Testis (tissue), 2 donors: ENCODE measurements at regions not wholly inside any gene's neighbourhood (a gene's known extent, or its start where the extent isn't known, plus 50 kb on each side); places are given as distances from the start of the nearest gene placed in this dataset.

Experiments
- DNase-seq: peaks from one replicate; pipeline ENCODE4 v3.0.0-alpha.2; 2019
- H3K27ac ChIP-seq, 2 donors: fragments of 200-600 bp; sonication (generic); one replicate each; pipeline ENCODE4 v1.5.1; 2019
- H3K27me3 ChIP-seq: fragments of 200-600 bp; sonication (generic); one replicate; pipeline ENCODE4 v1.5.1; 2019
- H3K36me3 ChIP-seq: fragments of 200-600 bp; sonication (generic); one replicate; pipeline ENCODE4 v1.5.1; 2017; ENCODE audit warnings: low read depth; ENCODE audit errors: missing control alignments
- H3K4me1 ChIP-seq: fragments of 200-600 bp; sonication (generic); one replicate; pipeline ENCODE4 v1.5.1; 2019
- H3K4me3 ChIP-seq, 2 donors: fragments of 200-600 bp; sonication (generic); one replicate each; pipeline ENCODE4 v1.5.1; 2017 to 2019
- H3K9me3 ChIP-seq: fragments of 200-600 bp; sonication (generic); one replicate; pipeline ENCODE4 v1.5.1; 2017
- POLR2A ChIP-seq: fragments of 450-650 bp; IDR thresholded peaks from one replicate; pipeline ENCODE4 v1.6.1; 2017; ENCODE audit warnings: antibody characterized with exemption, mild to moderate bottlenecking, moderate library complexity
- WGBS, 2 donors: methylation state at CpG; one replicate each; pipeline ENCODE4 v1.1.5; 2018; 5-methylcytosine and 5-hydroxymethylcytosine counted together
- intact Hi-C: fragments of 100-400 bp; cut with DNase I; formaldehyde crosslinking; loops from one replicate; pipeline ENCODE4 v1.15.1; 2023; ENCODE audit warnings: low total_unique reads
- TF ChIP-seq, protein P1 (sequence below), 3 experiments: fragments of 450-650 bp in 2 of 3; fragments of 200-600 bp in 1 of 3; sonication (generic) in 1 of 3; IDR thresholded peaks; one replicate each; pipeline ENCODE4 v1.5.1; 2016 to 2019; ENCODE audit warnings: antibody characterized with exemption in 3 of 3, mild to moderate bottlenecking in 2 of 3, moderate library complexity in 1 of 3

DNA sequence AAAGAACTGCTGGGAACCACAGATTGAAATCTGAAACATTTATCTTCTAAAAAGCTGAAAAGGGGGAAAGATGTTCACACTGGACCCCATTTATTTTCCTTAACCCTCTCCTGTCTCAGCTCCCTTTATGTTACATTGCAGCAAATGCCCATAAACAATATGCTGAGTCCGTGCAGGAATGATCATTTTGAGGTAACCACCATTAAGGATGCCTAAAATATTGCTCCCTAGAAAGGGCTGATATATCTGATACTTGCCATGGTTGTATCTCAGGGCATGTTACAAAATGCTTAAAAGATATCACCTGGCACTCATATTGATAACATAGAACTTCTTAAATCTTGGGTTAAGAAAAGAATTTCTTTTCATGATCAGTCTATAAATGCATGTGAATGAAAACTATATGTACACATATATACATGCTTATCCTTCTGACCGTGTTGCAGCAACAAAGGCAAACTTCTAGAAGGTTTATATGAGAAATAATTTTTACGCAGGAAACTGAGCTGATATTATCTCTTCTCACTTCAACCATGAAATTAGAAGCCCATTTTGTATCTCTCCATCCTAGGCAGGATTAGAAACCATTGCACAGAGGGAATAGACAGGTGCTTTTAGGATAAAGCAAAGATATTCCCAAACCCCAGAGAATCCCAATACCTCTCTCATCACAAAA, 362.7 kb upstream of the SLC30A5 start:
- Histone ChIP-seq H3K9me3 (no peaks in the 10 kb centered on the region), H3K27me3 (no peaks in the 10 kb centered on the region), H3K4me3 (no peak overlapping the region), H3K27ac (no peak overlapping the region), H3K36me3 (no peaks in the 10 kb centered on the region), H3K4me1 (peaks cover 6% of the 10 kb centered on the region)
- WGBS, 2 donors, result 76 to 80% methylated on average over 3 of the region's 3 CpGs
- intact Hi-C loops, result no loop called here
- DNase-seq, result no peak
- no peak for TF ChIP-seq POLR2A

DNA sequence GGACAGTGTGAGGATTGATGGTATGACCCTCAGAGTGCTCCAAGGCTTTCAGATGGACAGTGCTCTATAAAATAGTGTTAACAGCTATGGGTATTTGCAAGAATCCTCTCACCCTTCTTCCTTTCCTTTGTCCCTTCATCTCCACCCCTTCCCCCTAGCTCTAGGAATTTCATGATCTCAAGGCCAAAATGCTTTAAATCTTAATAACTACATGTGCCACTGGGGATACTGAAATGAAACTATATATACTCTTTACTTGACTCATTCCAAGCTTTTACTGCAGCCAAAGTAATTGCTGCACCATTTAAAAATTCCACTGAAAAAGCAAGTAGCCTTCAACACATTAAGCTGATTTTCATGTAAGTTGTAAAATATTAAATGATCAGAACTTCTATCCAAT, 361.6 kb upstream of the SLC30A5 start:
- Histone ChIP-seq H3K27ac (no peak overlapping the region), H3K4me3 (no peak overlapping the region), H3K9me3 (no peaks in the 10 kb centered on the region), H3K36me3 (no peaks in the 10 kb centered on the region), H3K27me3 (no peaks in the 10 kb centered on the region), H3K4me1 (peaks cover 6% of the 10 kb centered on the region)
- intact Hi-C loops, result no loop called here
- no peak for DNase-seq
- TF ChIP-seq, protein P1, sequence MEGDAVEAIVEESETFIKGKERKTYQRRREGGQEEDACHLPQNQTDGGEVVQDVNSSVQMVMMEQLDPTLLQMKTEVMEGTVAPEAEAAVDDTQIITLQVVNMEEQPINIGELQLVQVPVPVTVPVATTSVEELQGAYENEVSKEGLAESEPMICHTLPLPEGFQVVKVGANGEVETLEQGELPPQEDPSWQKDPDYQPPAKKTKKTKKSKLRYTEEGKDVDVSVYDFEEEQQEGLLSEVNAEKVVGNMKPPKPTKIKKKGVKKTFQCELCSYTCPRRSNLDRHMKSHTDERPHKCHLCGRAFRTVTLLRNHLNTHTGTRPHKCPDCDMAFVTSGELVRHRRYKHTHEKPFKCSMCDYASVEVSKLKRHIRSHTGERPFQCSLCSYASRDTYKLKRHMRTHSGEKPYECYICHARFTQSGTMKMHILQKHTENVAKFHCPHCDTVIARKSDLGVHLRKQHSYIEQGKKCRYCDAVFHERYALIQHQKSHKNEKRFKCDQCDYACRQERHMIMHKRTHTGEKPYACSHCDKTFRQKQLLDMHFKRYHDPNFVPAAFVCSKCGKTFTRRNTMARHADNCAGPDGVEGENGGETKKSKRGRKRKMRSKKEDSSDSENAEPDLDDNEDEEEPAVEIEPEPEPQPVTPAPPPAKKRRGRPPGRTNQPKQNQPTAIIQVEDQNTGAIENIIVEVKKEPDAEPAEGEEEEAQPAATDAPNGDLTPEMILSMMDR (IDR thresholded peaks at IDR 0.05), result no peak
- no peak for TF ChIP-seq POLR2A

DNA sequence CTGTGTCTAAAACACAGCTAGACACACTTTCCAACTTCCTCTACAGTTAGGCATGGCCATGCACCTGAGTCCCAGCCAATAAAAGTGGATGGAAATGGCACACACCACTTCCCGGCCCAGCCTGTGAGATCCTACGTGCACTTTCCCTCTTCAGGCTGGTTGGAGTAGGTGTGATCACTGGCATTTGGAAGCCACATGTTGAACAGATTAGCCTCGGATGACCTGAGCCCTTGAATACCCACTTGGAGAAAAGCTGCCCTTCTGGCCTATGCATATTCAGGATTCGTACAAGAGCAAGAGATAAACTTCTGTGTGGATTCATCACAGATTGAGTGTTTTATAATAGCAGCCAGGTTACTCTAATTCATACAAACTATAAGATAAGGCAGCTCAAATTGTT, 359.0 kb upstream of the SLC30A5 start:
- no peaks in the 10 kb centered on the region for H3K9me3 ChIP-seq

DNA sequence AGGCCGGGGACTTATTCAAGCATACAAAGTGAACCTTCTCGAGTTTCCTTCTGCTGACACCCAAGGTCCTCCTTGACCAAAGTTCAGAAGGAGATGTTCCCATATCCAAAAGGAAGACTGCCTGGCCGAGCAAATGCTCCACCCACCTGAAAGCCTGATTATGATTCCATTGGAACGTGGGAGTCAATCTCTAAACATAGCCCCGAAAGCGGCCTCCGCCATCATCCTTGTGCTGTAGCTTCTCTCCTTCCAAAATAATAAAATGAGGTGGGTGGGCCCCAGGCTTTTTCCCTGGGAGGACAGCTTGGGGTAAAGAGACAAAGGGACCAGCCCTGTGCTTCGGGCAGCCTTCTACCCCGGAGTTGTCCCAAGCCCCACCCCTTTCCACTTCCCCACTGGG, 355.6 kb upstream of the SLC30A5 start:
- intact Hi-C loops, result no loop called here
- Histone ChIP-seq H3K36me3 (no peaks in the 10 kb centered on the region), H3K27ac (no peak overlapping the region), H3K4me3 (no peak overlapping the region), H3K27me3 (no peaks in the 10 kb centered on the region), H3K4me1 (no peaks in the 10 kb centered on the region), H3K9me3 (no peaks in the 10 kb centered on the region)
- WGBS, 2 donors, result 57 to 72% methylated on average over 9 of the region's 9 CpGs
- DNase-seq, result no peak
- TF ChIP-seq POLR2A, result no peak
- TF ChIP-seq, protein P1 (IDR thresholded peaks at IDR 0.05), result no peak

More for the DNA sequence above, 359.0 kb upstream of the SLC30A5 start:
- TF ChIP-seq POLR2A, result no peak
- TF ChIP-seq, protein P1 (IDR thresholded peaks at IDR 0.05), result no peak
- intact Hi-C loops, result no loop called here
- Histone ChIP-seq H3K27ac (no peak overlapping the region), H3K36me3 (no peaks in the 10 kb centered on the region), H3K4me3 (no peak overlapping the region), H3K27me3 (no peaks in the 10 kb centered on the region), H3K4me1 (peaks cover 6% of the 10 kb centered on the region)
- WGBS, 2 donors, result 93 to 94% methylated on average over 4 of the region's 4 CpGs
- no peak for DNase-seq

DNA sequence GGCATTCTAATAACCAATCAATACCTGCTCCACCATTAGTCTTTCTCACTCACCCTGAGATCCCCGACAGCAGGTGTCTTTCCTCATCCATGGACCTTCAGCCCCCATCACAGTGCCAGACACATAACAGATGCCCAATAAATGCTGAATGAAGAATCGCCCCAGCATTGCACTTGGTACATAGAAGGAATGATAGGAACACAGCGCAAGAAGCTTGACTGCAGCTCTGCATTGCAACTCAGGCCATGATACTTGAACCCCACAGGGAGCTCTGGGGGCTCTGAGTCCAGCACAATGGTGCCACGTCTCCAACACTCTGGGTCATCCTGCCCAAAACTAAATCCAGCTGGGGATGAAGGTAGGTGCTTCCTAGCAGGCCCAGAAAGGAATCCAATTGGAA, 355.0 kb upstream of the SLC30A5 start:
- H3K36me3 ChIP-seq, result no peaks in the 10 kb centered on the region
- no peak for DNase-seq

More for the DNA sequence above, 355.0 kb upstream of the SLC30A5 start:
- Histone ChIP-seq H3K4me3 (no peak overlapping the region), H3K9me3 (no peaks in the 10 kb centered on the region), H3K27ac (no peak overlapping the region), H3K27me3 (no peaks in the 10 kb centered on the region), H3K4me1 (no peaks in the 10 kb centered on the region)
- WGBS, 2 donors, result 93% methylated on average over 4 of the region's 4 CpGs
- intact Hi-C loops, result no loop called here
- TF ChIP-seq POLR2A, result no peak
- TF ChIP-seq, protein P1 (IDR thresholded peaks at IDR 0.05), result no peak
